ENCODE measurements at regions not wholly inside any gene's neighbourhood (a gene's known extent, or its start where the extent isn't known, plus 50 kb on each side); places are given as distances from the start of the nearest gene placed in this dataset.

DNA sequence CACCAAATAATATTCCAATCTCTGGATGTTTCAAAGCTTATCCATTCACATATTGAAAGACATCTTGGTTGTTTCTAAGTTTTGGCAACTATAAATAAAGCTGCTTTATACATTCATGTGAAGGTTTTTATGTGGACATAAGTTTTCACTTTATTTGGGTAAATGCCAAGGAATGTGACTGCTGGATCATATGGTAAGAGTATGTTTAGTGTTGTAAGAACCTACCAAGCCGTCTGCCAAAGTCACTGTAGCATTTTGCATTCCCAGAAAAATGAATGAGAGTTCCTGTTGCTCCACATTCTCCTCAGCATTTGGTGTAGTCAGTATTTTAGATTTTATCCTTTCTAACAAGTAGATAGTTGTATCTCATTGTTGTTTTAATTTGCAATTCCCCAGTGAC, 1047.7 kb downstream of the C4orf33 start:
- Histone ChIP-seq H3K79me1 (ENCODE audit: low read length) (no peaks in the 10 kb centered on the region), H4K5ac (ENCODE audit: low read length) (no peak overlapping the region), H2BK15ac (replicated peaks; ENCODE audit: low read depth) (no peak overlapping the region), H3K23ac (ENCODE audit: low read length) (no peak overlapping the region), H3K79me2 (ENCODE audit: control insufficient read depth, insufficient read depth, low read length) (no peaks in the 10 kb centered on the region), H3K27ac (ENCODE audit: low read depth, low read length) (no peak overlapping the region), H3K4me1 (ENCODE audit: control insufficient read depth, low read depth, low read length) (peaks cover 2% of the 10 kb centered on the region), H3K4me3 (ENCODE audit: low read length) (no peak overlapping the region), H4K8ac (ENCODE audit: low read depth, low read length) (no peak overlapping the region), H3K4me2 (ENCODE audit: low read length) (no peak overlapping the region), H3K27me3 (ENCODE audit: insufficient read depth, low read length, poor library complexity) (no peaks in the 10 kb centered on the region), H2AK5ac (ENCODE audit: low read length) (no peak overlapping the region), H2BK5ac (ENCODE audit: low read length) (no peak overlapping the region), H3K36me3 (ENCODE audit: control insufficient read depth, insufficient read depth, low read length) (no peaks in the 10 kb centered on the region), H2BK120ac (ENCODE audit: low read depth, low read length) (no peak overlapping the region), H3K56ac (ENCODE audit: low read length) (no peak overlapping the region), H3K9ac (ENCODE audit: low read length) (no peak overlapping the region), H3K4ac (ENCODE audit: low read depth, low read length) (no peak overlapping the region), H3K18ac (ENCODE audit: low read length) (no peak overlapping the region)
- no CpG with 5 or more reads among the region's 1 CpG for WGBS (ENCODE audit: extremely low coverage, insufficient coverage, low lambda C conversion rate)
- DNase-seq: no peak

DNA sequence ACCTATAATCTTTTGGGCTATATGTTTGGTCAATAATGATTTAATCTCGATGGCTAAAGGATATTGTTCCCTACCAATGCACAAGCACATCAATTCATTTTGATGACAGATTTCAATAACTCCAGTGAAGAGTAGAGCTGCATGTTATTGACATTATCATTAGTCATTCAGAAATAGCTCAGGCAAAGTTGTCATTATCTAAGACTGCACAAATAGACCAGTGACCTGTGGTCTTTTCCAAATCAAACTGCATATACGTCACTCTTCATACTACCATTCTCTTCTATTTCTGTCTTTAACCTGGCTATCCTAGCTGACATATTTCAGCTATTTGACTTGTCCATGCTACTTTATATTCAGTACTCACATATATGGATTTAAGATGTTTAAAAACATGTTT, 1050.8 kb downstream of the C4orf33 start:
- H2AK5ac ChIP-seq (ENCODE audit: low read length): no peak overlapping the region
- H3K4ac ChIP-seq (ENCODE audit: low read depth, low read length): no peak overlapping the region
- H3K27ac ChIP-seq (ENCODE audit: low read depth, low read length): no peak overlapping the region
- H3K79me2 ChIP-seq (ENCODE audit: control insufficient read depth, insufficient read depth, low read length): no peaks in the 10 kb centered on the region
- no peak overlapping the region for H4K8ac ChIP-seq (ENCODE audit: low read depth, low read length)
- H2BK120ac ChIP-seq (ENCODE audit: low read depth, low read length): no peak overlapping the region
- no peak overlapping the region for H3K56ac ChIP-seq (ENCODE audit: low read length)
- H2BK15ac ChIP-seq (replicated peaks; ENCODE audit: low read depth): no peak overlapping the region
- no peak overlapping the region for H3K23ac ChIP-seq (ENCODE audit: low read length)
- no peaks in the 10 kb centered on the region for H3K27me3 ChIP-seq (ENCODE audit: insufficient read depth, low read length, poor library complexity)
- H3K18ac ChIP-seq (ENCODE audit: low read length): no peak overlapping the region
- DNase-seq: no peak
- H3K4me3 ChIP-seq (ENCODE audit: low read length): no peak overlapping the region
- H3K9ac ChIP-seq (ENCODE audit: low read length): no peak overlapping the region
- no peaks in the 10 kb centered on the region for H3K79me1 ChIP-seq (ENCODE audit: low read length)
- WGBS (ENCODE audit: extremely low coverage, insufficient coverage, low lambda C conversion rate): no CpG with 5 or more reads among the region's 2 CpGs
- no peak overlapping the region for H2BK5ac ChIP-seq (ENCODE audit: low read length)
- no peaks in the 10 kb centered on the region for H3K36me3 ChIP-seq (ENCODE audit: control insufficient read depth, insufficient read depth, low read length)
- H3K4me1 ChIP-seq (ENCODE audit: control insufficient read depth, low read depth, low read length): peaks cover 2% of the 10 kb centered on the region
- no peak overlapping the region for H3K4me2 ChIP-seq (ENCODE audit: low read length)
- H4K5ac ChIP-seq (ENCODE audit: low read length): no peak overlapping the region

DNA sequence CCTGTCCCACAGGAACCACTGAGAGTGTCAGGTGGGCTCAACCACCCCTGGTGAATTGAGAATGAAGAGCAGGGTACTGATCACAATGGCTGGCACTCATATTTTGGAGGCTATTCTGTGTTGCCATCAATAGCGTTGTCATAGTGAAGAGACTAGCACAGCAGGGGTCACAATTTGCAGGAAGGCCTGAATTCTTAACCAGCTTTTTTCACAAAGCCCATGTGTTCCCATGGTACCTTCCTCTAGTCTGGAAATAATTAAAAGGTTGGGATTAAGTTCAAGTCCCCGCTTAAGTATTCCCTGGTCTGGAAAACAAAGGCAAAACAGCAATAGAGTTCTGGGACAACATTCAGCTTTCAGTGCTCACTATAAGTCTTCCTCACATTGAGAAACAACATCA, 1051.7 kb downstream of the C4orf33 start:
- Histone ChIP-seq H4K8ac (ENCODE audit: low read depth, low read length) (no peak overlapping the region), H2AK5ac (ENCODE audit: low read length) (no peak overlapping the region), H3K4ac (ENCODE audit: low read depth, low read length) (no peak overlapping the region), H3K36me3 (ENCODE audit: control insufficient read depth, insufficient read depth, low read length) (no peaks in the 10 kb centered on the region), H3K27me3 (ENCODE audit: insufficient read depth, low read length, poor library complexity) (no peaks in the 10 kb centered on the region), H3K27ac (ENCODE audit: low read depth, low read length) (no peak overlapping the region), H3K18ac (ENCODE audit: low read length) (no peak overlapping the region), H3K4me1 (ENCODE audit: control insufficient read depth, low read depth, low read length) (peaks cover 2% of the 10 kb centered on the region), H3K23ac (ENCODE audit: low read length) (no peak overlapping the region), H3K9ac (ENCODE audit: low read length) (no peak overlapping the region), H3K79me2 (ENCODE audit: control insufficient read depth, insufficient read depth, low read length) (no peaks in the 10 kb centered on the region), H4K5ac (ENCODE audit: low read length) (no peak overlapping the region), H3K4me3 (ENCODE audit: low read length) (no peak overlapping the region), H3K4me2 (ENCODE audit: low read length) (no peak overlapping the region), H3K79me1 (ENCODE audit: low read length) (no peaks in the 10 kb centered on the region), H2BK15ac (replicated peaks; ENCODE audit: low read depth) (no peak overlapping the region), H2BK5ac (ENCODE audit: low read length) (no peak overlapping the region), H2BK120ac (ENCODE audit: low read depth, low read length) (no peak overlapping the region), H3K56ac (ENCODE audit: low read length) (no peak overlapping the region)
- no CpG with 5 or more reads among the region's 2 CpGs for WGBS (ENCODE audit: extremely low coverage, insufficient coverage, low lambda C conversion rate)
- peak; percentile 72 for DNase-seq

DNA sequence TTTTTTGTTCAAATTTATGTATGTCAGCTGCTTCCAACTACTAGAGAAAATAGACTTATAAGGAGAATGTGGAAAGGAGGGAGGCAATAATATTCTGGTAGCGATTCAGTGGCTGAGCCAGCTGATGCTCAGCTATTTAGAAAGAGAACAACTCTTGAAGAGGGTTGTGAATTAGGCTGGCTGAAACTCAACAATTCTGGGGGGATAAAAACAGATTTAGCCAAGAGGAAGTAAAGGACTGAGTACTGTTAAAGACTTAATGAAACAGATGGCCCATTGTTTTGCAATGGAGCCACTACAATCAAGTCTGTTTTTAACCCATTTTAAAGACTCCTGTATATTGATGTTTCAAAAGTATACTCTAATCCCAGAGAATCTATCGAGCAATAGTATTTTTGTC, 1058.9 kb downstream of the C4orf33 start:
- Histone ChIP-seq H4K5ac (ENCODE audit: low read length) (no peak overlapping the region), H2BK5ac (ENCODE audit: low read length) (no peak overlapping the region), H3K36me3 (ENCODE audit: control insufficient read depth, insufficient read depth, low read length) (no peaks in the 10 kb centered on the region), H3K4me1 (ENCODE audit: control insufficient read depth, low read depth, low read length) (no peaks in the 10 kb centered on the region), H4K8ac (ENCODE audit: low read depth, low read length) (no peak overlapping the region), H3K79me1 (ENCODE audit: low read length) (no peaks in the 10 kb centered on the region), H3K56ac (ENCODE audit: low read length) (no peak overlapping the region), H2BK120ac (ENCODE audit: low read depth, low read length) (no peak overlapping the region), H2AK5ac (ENCODE audit: low read length) (no peak overlapping the region), H3K4me3 (ENCODE audit: low read length) (no peak overlapping the region), H3K18ac (ENCODE audit: low read length) (no peak overlapping the region), H3K4me2 (ENCODE audit: low read length) (no peak overlapping the region), H3K79me2 (ENCODE audit: control insufficient read depth, insufficient read depth, low read length) (no peaks in the 10 kb centered on the region), H3K23ac (ENCODE audit: low read length) (no peak overlapping the region), H3K27me3 (ENCODE audit: insufficient read depth, low read length, poor library complexity) (no peaks in the 10 kb centered on the region), H3K27ac (ENCODE audit: low read depth, low read length) (no peak overlapping the region), H2BK15ac (replicated peaks; ENCODE audit: low read depth) (no peak overlapping the region), H3K9ac (ENCODE audit: low read length) (no peak overlapping the region), H3K4ac (ENCODE audit: low read depth, low read length) (no peak overlapping the region)
- no peak for DNase-seq
- no CpG with 5 or more reads among the region's 2 CpGs for WGBS (ENCODE audit: extremely low coverage, insufficient coverage, low lambda C conversion rate)

DNA sequence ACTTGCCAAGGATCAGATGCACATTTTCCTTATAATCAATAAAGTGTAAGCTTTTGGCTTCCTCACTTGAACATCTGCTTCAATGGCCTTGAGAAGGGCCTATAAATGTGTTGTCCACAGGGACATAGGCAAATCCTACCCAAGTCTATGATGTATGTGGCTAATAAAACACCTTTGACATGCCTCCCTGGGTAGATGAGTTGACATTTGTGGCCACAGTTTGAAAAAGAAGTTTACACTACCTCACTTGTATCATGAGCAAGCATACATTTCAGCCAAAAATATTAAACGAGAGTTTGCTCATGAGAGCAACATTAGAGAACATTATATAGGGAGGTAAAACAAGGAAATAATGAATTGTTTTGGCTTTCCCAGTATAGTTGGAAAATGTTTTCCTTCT, 1067.7 kb downstream of the C4orf33 start:
- Histone ChIP-seq H2BK15ac (replicated peaks; ENCODE audit: low read depth) (no peak overlapping the region), H3K27ac (ENCODE audit: low read depth, low read length) (no peak overlapping the region), H3K4me1 (ENCODE audit: control insufficient read depth, low read depth, low read length) (no peaks in the 10 kb centered on the region), H3K79me2 (ENCODE audit: control insufficient read depth, insufficient read depth, low read length) (no peaks in the 10 kb centered on the region), H3K79me1 (ENCODE audit: low read length) (no peaks in the 10 kb centered on the region), H3K56ac (ENCODE audit: low read length) (no peak overlapping the region), H3K9ac (ENCODE audit: low read length) (no peak overlapping the region), H2BK5ac (ENCODE audit: low read length) (no peak overlapping the region), H3K4ac (ENCODE audit: low read depth, low read length) (no peak overlapping the region), H3K4me2 (ENCODE audit: low read length) (no peak overlapping the region), H3K36me3 (ENCODE audit: control insufficient read depth, insufficient read depth, low read length) (no peaks in the 10 kb centered on the region), H4K5ac (ENCODE audit: low read length) (no peak overlapping the region), H3K4me3 (ENCODE audit: low read length) (no peak overlapping the region), H2AK5ac (ENCODE audit: low read length) (no peak overlapping the region), H4K8ac (ENCODE audit: low read depth, low read length) (no peak overlapping the region), H3K27me3 (ENCODE audit: insufficient read depth, low read length, poor library complexity) (no peaks in the 10 kb centered on the region), H2BK120ac (ENCODE audit: low read depth, low read length) (no peak overlapping the region), H3K18ac (ENCODE audit: low read length) (no peak overlapping the region), H3K23ac (ENCODE audit: low read length) (no peak overlapping the region)
- DNase-seq: no peak
- WGBS (ENCODE audit: extremely low coverage, insufficient coverage, low lambda C conversion rate): no CpG with 5 or more reads among the region's 1 CpG

DNA sequence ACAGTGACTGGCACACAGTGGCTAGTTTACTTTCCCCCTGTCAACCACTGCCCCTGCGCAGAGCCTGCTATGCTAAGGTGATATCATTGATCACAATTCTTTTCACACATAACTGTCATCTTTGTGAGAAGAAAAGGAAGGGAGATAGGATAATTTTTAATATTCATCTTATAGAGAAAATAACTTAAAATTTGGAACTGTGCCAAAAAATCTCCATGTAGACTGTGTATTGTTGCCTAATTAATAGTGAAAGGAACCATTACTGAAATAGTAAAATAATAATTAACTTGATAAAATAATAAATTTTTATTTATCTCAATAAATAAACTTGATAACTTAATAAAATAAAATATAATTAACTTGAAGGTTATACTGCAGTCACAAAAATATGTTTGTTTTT, 1069.4 kb downstream of the C4orf33 start:
- DNase-seq: no peak
- no CpG with 5 or more reads among the region's 1 CpG for WGBS (ENCODE audit: extremely low coverage, insufficient coverage, low lambda C conversion rate)
- Histone ChIP-seq H3K23ac (ENCODE audit: low read length) (no peak overlapping the region), H3K36me3 (ENCODE audit: control insufficient read depth, insufficient read depth, low read length) (no peaks in the 10 kb centered on the region), H2BK120ac (ENCODE audit: low read depth, low read length) (no peak overlapping the region), H4K8ac (ENCODE audit: low read depth, low read length) (no peak overlapping the region), H3K4ac (ENCODE audit: low read depth, low read length) (no peak overlapping the region), H2BK5ac (ENCODE audit: low read length) (no peak overlapping the region), H2BK15ac (replicated peaks; ENCODE audit: low read depth) (no peak overlapping the region), H2AK5ac (ENCODE audit: low read length) (no peak overlapping the region), H3K4me3 (ENCODE audit: low read length) (no peak overlapping the region), H3K79me1 (ENCODE audit: low read length) (no peaks in the 10 kb centered on the region), H3K4me2 (ENCODE audit: low read length) (no peak overlapping the region), H3K18ac (ENCODE audit: low read length) (no peak overlapping the region), H4K5ac (ENCODE audit: low read length) (no peak overlapping the region), H3K27me3 (ENCODE audit: insufficient read depth, low read length, poor library complexity) (no peaks in the 10 kb centered on the region), H3K56ac (ENCODE audit: low read length) (no peak overlapping the region), H3K79me2 (ENCODE audit: control insufficient read depth, insufficient read depth, low read length) (no peaks in the 10 kb centered on the region), H3K4me1 (ENCODE audit: control insufficient read depth, low read depth, low read length) (no peaks in the 10 kb centered on the region), H3K27ac (ENCODE audit: low read depth, low read length) (no peak overlapping the region), H3K9ac (ENCODE audit: low read length) (no peak overlapping the region)
